ENCODE measurements at regions not wholly inside any gene's neighbourhood (a gene's known extent, or its start where the extent isn't known, plus 50 kb on each side); places are given as distances from the start of the nearest gene placed in this dataset.

DNA sequence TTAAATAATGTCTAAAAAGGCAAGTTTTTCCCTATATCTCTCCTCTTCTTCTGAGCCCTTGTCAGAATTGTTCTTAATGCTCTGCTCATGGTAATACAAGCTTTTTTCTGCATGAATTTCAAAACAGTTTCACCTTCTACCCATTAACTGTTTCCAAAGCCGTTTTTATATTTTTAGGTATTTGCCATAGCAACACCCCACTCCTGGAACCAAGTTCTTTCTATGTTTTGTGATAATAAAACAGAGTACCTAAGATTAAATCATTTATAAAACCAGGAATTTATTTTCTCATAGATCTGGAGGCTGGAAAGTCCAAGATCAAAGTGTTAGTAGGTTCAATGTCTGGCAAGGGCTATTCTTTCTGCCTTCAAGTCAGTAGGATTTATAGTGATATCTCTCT, 497.4 kb downstream of the ETS1 start:
- no peak for DNase-seq (ENCODE audit: low read depth)

- no peak for DNase-seq (ENCODE audit: low read depth)
Observed at GRCh38 chr11:128086794-128087193, 500.6 kb downstream of the ETS1 start.

- DNase-seq (ENCODE audit: low read depth), result no peak
Observed at GRCh38 chr11:128085276-128085675, 502.1 kb downstream of the ETS1 start.

- no peak for DNase-seq (ENCODE audit: low read depth)
Observed at GRCh38 chr11:128082574-128082973, 504.8 kb downstream of the ETS1 start.

- no peak for DNase-seq (ENCODE audit: low read depth)
Observed at GRCh38 chr11:128069665-128070064, 517.7 kb downstream of the ETS1 start.

DNA sequence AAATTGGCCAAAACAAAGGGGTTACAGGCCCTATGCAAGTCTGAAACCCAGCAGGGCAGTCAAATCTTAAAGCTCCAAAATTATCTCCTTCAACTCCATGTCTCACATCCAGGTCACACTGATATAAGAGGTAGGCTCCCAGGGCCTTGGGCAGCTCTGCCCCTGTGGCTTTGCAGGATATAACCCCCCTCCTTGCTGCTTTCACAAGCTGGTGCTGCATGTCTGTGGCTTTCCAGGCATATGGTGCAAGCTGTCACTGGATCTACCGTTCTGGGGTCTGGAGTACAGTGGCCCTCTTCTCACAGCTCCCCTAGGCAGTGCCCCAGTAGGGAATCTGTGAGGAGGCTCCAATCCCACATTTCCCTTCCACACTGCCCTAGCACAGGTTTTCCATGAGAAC, 519.6 kb downstream of the ETS1 start:
- no peak for DNase-seq (ENCODE audit: low read depth)

DNA sequence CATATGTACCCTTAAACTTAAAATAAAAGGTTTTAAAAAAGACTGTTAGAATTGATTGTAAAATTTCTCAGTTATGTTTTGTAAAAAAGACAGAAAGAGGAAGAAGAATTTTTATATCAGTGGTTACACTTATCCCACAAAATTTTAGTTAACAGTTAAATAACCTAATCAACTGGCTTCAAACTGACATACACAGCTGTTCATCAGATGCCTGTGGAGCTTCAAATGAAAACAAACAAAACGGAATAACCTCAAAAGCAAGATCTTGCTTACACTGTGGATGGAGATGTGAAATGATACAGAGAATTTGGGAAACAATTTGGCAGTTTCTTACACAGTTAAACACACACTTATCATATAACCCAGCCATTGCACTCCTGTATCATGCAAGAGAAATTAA, 521.0 kb downstream of the ETS1 start:
- DNase-seq (ENCODE audit: low read depth), result no peak

GRCh38 chr11:128061281-128061871, 526.0 kb downstream of the ETS1 start:
- no peak for DNase-seq (ENCODE audit: low read depth)

GRCh38 chr11:128058580-128059208, 528.7 kb downstream of the ETS1 start:
- DNase-seq (ENCODE audit: low read depth), result no peak

DNA sequence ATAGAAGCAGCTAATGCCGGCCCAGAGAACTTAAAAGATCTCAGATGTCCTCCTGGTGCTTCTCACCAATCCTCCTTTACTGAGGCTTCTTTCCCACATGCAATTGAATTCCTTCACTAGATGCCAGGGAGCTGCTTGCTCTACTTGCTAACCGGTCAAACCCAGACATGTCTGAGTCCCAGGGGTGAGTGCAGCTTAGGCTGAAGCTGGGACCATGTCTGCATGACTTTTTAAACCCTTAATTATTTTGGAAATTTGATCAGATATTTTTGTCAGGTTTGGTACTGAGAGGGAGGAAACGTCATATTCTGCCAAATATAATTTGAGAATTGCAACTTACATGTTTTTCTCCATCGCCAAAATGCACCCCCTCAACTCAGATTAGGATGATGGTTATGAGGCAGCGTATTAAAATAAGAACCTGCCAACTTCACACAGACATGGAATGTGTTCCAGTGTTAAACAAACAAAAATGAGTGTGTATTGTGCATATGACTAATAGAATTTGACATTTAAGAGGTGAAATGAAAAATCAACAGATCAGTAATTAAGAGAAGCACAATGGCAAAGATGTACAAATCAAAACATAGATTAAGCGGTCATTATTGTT, 529.5 kb downstream of the ETS1 start:
- DNase-seq (ENCODE audit: low read depth), result no peak

- no peak for DNase-seq (ENCODE audit: low read depth)
Observed at GRCh38 chr11:128055576-128056217, 531.7 kb downstream of the ETS1 start.

DNA sequence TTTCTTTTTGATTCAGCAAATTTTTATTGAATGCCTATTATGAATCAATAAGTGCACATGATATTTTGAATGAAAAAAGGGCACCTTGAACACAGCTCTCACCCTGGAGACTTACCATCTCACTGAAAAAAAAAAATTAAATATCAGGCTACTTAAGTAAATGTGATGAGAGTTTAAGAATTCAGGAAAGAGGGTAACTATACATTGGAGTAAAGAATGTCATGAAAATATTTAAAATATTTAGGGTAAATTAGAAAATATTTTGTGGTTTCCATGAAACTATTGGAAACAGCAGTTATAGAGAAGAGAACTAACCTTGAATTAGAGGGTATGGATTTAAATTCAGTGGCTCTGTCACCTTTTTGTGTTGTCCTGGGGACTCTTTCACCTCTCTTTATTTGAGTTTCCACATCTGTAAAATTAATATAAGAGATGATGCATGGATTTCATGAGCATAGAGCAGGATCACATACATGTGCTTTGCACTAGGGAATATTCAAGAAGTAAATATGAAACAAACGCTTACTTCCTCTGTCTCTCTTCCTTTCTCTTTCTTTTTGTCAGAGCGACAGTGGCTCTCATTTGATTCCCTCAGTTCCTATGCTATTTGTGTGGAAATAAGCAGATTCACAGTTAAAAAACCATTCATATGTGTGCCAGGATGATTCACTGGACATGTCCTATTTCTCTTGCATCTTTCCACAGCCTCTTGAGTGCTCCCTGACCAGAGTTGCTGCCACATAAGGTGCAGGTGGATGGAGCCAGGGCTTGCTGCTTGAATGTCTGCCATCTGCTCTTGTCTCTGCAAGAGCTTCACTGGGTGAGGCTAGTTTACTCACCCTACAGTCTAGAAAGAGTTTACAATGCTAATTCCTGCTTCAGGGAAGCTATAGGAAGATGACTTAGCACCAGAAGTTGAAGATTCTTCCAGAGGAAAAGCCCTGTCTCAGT, 533.1 kb downstream of the ETS1 start:
- no peak for DNase-seq (ENCODE audit: low read depth)

DNA sequence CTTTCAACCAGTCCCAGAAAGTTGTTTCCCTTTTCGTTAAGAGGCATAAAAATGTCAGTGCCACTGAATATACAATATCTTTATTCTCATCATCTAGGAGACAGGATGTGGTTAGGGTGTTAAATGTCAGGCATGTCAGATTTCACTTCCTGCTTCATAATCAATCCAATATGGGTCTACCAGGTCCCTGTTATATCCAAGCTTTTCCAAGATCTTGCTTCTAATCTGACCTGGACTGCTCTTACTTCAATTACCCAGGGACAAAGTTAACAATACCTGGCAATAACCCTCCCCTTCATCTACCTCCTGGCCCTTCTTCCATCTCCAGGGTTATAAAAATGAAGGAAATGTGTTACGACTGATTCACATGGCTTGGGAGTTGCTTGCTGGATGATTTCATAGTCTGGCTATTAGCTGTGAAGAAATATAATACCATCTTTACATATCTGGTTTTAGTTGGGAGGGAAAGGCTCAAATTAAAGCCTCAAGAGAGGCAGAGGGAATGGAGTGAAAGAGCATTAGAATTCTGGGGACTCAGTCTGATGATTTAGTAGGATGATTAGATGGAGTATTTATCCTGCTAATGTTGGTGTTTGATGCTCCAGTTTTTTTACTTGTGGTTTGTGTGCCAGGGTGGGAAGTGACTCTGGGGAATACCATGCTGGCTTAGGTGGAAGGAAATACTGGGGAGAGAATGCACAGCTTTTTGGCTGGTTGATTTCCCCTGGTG, 534.3 kb downstream of the ETS1 start:
- DNase-seq (ENCODE audit: low read depth), result peak; percentile 56

- DNase-seq (ENCODE audit: low read depth), result no peak
Observed at GRCh38 chr11:128048121-128048520, 539.2 kb downstream of the ETS1 start.

DNA sequence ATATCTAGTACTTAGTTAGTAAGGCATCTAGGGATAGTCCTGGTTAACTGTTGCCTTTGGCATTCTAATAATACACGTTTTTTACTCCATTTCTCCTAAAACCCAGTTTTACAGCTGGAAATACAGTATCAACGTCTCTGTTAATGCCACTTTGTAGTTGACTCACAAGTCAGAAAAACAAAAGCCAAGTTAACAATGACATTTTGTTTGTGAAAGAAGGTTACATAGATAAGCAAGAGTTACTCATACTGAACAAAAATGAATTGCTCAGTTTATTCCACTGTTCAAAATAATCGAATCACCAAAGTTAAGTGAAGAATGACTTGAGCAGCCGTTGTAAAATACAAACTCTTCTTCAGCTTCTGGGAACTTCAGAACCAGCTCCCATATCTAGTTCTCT, 540.3 kb downstream of the ETS1 start:
- no peak for DNase-seq (ENCODE audit: low read depth)

- no peak for DNase-seq (ENCODE audit: low read depth)
Observed at GRCh38 chr11:128046213-128046612, 541.1 kb downstream of the ETS1 start.

GRCh38 chr11:128045094-128045725, 542.1 kb downstream of the ETS1 start:
- no peak for DNase-seq (ENCODE audit: low read depth)

GRCh38 chr11:128042290-128042751, 545.0 kb downstream of the ETS1 start:
- DNase-seq (ENCODE audit: low read depth), result no peak

DNA sequence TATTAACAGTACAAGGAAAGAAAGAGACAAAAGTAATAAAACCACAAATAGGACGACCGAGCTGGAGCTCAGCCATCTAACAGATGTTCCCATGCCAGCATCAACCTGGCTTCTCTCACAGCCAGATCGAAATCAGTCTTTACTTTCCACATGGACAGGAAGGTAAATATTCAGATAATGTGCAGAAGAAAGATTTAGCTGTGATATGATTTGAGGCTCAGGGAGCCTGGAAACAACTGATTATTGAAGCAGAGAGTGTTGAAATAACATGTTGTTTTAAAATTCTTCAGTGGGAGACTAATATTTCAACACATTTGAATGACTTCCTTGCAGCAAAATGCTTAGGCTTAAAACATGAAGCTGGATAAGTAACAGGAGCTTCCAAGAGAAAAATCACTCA, 546.8 kb downstream of the ETS1 start:
- DNase-seq (ENCODE audit: low read depth), result no peak

- peak; percentile 95 for DNase-seq (ENCODE audit: low read depth)
Observed at GRCh38 chr11:128039140-128040021, 548.0 kb downstream of the ETS1 start.
